ENCODE measurements at regions not wholly inside any gene's neighbourhood (a gene's known extent, or its start where the extent isn't known, plus 50 kb on each side); places are given as distances from the start of the nearest gene placed in this dataset.

DNA sequence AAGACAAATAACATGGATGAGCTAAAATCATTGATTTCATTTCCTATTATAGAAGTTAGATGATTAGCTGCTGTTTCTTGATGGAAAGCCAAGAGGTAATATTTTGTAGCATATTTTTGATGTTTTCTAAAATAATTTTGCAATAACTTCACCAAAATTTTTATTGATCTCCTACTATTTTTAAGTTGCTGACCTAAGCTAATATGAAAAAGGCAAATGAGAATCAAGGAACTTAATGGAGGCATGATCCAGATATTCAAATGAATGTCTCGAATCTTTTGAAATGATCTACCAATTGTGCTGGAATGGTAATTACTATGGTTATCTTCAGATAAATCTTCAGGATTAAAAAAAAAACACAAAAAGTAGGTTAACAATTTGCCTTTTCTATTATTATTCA is 1591.4 kb upstream of the PCDH7 start:
- TF ChIP-seq CTCF (conservative IDR thresholded peaks at IDR 0.05; ENCODE audit: control insufficient read depth, insufficient read depth, low read depth, low read length), result no peak
- no peak for DNase-seq (ENCODE audit: low read depth)

DNA sequence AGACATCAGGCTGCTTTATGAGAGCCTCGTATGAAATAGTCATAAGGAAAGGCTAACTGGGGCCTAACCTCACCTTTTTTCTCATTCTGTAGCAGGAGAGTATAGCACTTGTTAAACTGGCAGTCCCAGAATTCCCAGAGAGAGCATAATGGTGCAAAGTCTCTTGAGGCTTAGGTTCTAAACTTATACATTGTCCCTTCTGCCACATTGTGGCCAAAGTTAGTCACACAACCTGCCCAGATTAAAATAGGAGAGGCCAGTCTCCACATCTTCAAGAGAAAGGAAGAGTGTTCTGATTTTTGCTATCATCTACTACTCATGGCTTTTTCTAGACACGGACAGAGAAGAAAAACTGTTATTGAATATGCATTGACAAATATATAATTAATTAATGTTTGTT is 1588.9 kb upstream of the PCDH7 start:
- no peak for TF ChIP-seq CTCF (conservative IDR thresholded peaks at IDR 0.05; ENCODE audit: control insufficient read depth, insufficient read depth, low read depth, low read length)
- DNase-seq (ENCODE audit: low read depth), result no peak
- H3K4me3 ChIP-seq (ENCODE audit: control insufficient read depth, low read depth, low read length), result no peak overlapping the region

More for the DNA sequence above, 1591.4 kb upstream of the PCDH7 start:
- H3K4me3 ChIP-seq (ENCODE audit: control insufficient read depth, low read depth, low read length), result no peak overlapping the region

- H3K4me3 ChIP-seq (ENCODE audit: control insufficient read depth, low read depth, low read length), result no peak overlapping the region
- no peak for DNase-seq (ENCODE audit: low read depth)
- no peak for TF ChIP-seq CTCF (conservative IDR thresholded peaks at IDR 0.05; ENCODE audit: control insufficient read depth, insufficient read depth, low read depth, low read length)
Measured at GRCh38 chr4:29142708-29143107, 1577.5 kb upstream of the PCDH7 start.

DNA sequence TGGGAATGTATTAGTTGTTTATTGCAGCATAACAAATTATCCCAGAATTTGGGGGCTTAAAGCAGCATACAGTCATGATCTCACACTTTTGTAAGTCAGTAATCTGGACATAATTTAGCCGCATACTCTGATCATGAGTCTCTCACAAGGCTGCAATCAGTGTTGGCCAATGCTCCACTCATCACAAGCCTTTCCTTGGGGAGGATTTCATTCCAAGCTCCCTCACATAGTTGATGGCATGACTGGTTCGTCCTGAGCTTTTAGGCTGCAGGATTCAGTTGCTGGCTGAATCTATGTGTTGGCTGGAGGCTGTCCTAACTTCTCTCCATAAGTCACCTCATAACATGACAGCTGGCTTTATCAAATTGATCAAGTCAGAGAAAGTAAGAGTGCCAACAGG is 1568.6 kb upstream of the PCDH7 start:
- no peak for TF ChIP-seq CTCF (conservative IDR thresholded peaks at IDR 0.05; ENCODE audit: control insufficient read depth, insufficient read depth, low read depth, low read length)
- peak; percentile 7 for DNase-seq (ENCODE audit: low read depth)
- H3K4me3 ChIP-seq (ENCODE audit: control insufficient read depth, low read depth, low read length), result no peak overlapping the region

DNA sequence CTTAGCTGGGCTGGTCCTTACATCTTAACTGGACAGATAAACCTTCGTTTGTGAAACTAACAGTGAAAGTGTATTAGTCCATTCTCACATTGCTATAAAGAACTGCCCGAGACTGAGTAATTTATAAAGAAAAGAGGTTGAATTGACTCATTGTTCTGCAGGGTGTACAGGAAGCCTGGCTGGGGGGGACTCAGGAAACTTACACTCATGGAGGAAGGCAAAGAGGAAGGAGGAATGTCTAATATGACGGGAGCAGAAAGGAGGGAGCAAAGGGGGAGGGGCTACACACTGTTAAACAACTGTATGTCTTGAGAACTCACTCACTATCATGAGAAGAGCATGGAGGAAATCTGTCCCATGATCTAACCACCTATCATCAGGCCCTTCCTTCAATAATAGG is 1566.5 kb upstream of the PCDH7 start:
- no peak overlapping the region for H3K4me3 ChIP-seq (ENCODE audit: control insufficient read depth, low read depth, low read length)
- DNase-seq (ENCODE audit: low read depth), result no peak
- no peak for TF ChIP-seq CTCF (conservative IDR thresholded peaks at IDR 0.05; ENCODE audit: control insufficient read depth, insufficient read depth, low read depth, low read length)

GRCh38 chr4:29175291-29175690 is 1544.9 kb upstream of the PCDH7 start:
- H3K4me3 ChIP-seq (ENCODE audit: control insufficient read depth, low read depth, low read length), result no peak overlapping the region
- no peak for DNase-seq (ENCODE audit: low read depth)
- TF ChIP-seq CTCF (conservative IDR thresholded peaks at IDR 0.05; ENCODE audit: control insufficient read depth, insufficient read depth, low read depth, low read length), result no peak

DNA sequence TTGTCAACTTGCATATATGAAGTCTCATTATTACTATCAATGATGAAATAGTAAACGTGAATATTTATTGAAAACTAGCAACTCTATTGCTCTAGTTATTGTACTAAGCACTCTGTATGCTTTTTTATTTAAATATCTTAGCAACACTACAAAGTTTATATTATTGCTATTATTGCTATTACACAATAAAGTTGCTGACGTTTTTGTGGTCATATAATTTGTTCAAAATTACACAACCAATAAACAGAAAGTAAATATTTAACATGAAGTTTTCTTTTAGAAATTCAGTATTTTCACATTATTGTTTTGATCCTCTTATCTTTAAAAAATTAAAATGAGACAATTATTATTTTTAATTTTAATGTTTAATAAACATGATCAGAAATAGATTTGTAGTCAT is 1521.1 kb upstream of the PCDH7 start:
- no peak for DNase-seq (ENCODE audit: low read depth)
- no peak overlapping the region for H3K4me3 ChIP-seq (ENCODE audit: control insufficient read depth, low read depth, low read length)
- TF ChIP-seq CTCF (conservative IDR thresholded peaks at IDR 0.05; ENCODE audit: control insufficient read depth, insufficient read depth, low read depth, low read length), result no peak

Data from fibroblast of mammary gland (primary cell).